OCI-M1 (cell line): ENCODE measurements at regions not wholly inside any gene's neighbourhood (a gene's known extent, or its start where the extent isn't known, plus 50 kb on each side); places are given as distances from the start of the nearest gene placed in this dataset.
A peak's percentile ranks its signal among the peaks of the same experiment; 100 is the strongest.

Experiments
- DNase-seq: peaks from one replicate; lab custom pipeline; 2025; lab: John Stamatoyannopoulos, UW

GRCh38 chr3:178257491-178257890 lies 278.7 kb upstream of the KCNMB2 start:
- DNase-seq, result peak; percentile 30

GRCh38 chr3:178258121-178258520 lies 278.1 kb upstream of the KCNMB2 start:
- DNase-seq, result peak; percentile 30

- DNase-seq, result peak; percentile 60
These were observed 276.5 kb upstream of the KCNMB2 start for GRCh38 chr3:178259703-178260102.

GRCh38 chr3:178260887-178261565 lies 275.2 kb upstream of the KCNMB2 start:
- DNase-seq, result peak; percentile 88

- peak; percentile 73 for DNase-seq
These were observed 272.9 kb upstream of the KCNMB2 start for GRCh38 chr3:178263236-178263916.

GRCh38 chr3:178267158-178267844 lies 268.9 kb upstream of the KCNMB2 start:
- DNase-seq, result no peak

- DNase-seq, result no peak
These were observed 265.4 kb upstream of the KCNMB2 start for GRCh38 chr3:178270838-178271237.

GRCh38 chr3:178271740-178272387 lies 264.4 kb upstream of the KCNMB2 start:
- peak; percentile 60 for DNase-seq

- DNase-seq, result no peak
These were observed 263.4 kb upstream of the KCNMB2 start for GRCh38 chr3:178272841-178273240.

- no peak for DNase-seq
These were observed 261.5 kb upstream of the KCNMB2 start for GRCh38 chr3:178274711-178275110.

- no peak for DNase-seq
These were observed 260.9 kb upstream of the KCNMB2 start for GRCh38 chr3:178275311-178275710.

GRCh38 chr3:178275793-178276192 lies 260.4 kb upstream of the KCNMB2 start:
- DNase-seq, result no peak

- DNase-seq, result no peak
These were observed 258.6 kb upstream of the KCNMB2 start for GRCh38 chr3:178277605-178278004.

- no peak for DNase-seq
These were observed 252.7 kb upstream of the KCNMB2 start for GRCh38 chr3:178283561-178283960.

GRCh38 chr3:178284181-178284580 lies 252.1 kb upstream of the KCNMB2 start:
- no peak for DNase-seq

- no peak for DNase-seq
These were observed 248.2 kb upstream of the KCNMB2 start for GRCh38 chr3:178288074-178288473.

- DNase-seq, result no peak
These were observed 246.6 kb upstream of the KCNMB2 start for GRCh38 chr3:178289544-178290160.

GRCh38 chr3:178291574-178292370 lies 244.5 kb upstream of the KCNMB2 start:
- no peak for DNase-seq

- DNase-seq, result no peak
These were observed 240.8 kb upstream of the KCNMB2 start for GRCh38 chr3:178295292-178295912.

- DNase-seq, result no peak
These were observed 239.0 kb upstream of the KCNMB2 start for GRCh38 chr3:178297199-178297598.

- no peak for DNase-seq
These were observed 238.5 kb upstream of the KCNMB2 start for GRCh38 chr3:178297740-178298139.
